SK-N-SH treated with all-trans-retinoic acid at 6 μM for 48 hours (cell line): ENCODE measurements at regions not wholly inside any gene's neighbourhood (a gene's known extent, or its start where the extent isn't known, plus 50 kb on each side); places are given as distances from the start of the nearest gene placed in this dataset.

Source experiments
- ATAC-seq: fragments of 200-7000 bp; cut with Tn5 transposase; 3 replicates; pipeline ENCODE4 v1.9.1; 2020; ENCODE audit warnings: mild to moderate bottlenecking, moderate library complexity
- BACH2 ChIP-seq: fragments of 250-450 bp; sonication (Bioruptor Pico); IDR thresholded peaks from 2 replicates; pipeline ENCODE4 v1.9.0; 2021; ENCODE audit warnings: mild to moderate bottlenecking, borderline replicate concordance
- CSDC2 ChIP-seq: fragments of 250-450 bp; sonication (Bioruptor Pico); IDR thresholded peaks from 2 replicates; pipeline ENCODE4 v1.5.0; 2020; ENCODE audit warnings: mild to moderate bottlenecking, moderate library complexity
- ESRRG ChIP-seq: fragments of 250-450 bp; sonication (Bioruptor Pico); IDR thresholded peaks from 2 replicates; pipeline ENCODE4 v1.6.1; 2021; ENCODE audit warnings: mild to moderate bottlenecking
- OSR1 ChIP-seq: fragments of 250-450 bp; sonication (Bioruptor Pico); IDR thresholded peaks from 2 replicates; pipeline ENCODE4 v1.8.0; 2022; ENCODE audit warnings: moderate library complexity, mild to moderate bottlenecking, inconsistent platforms
- PPARA ChIP-seq: fragments of 250-450 bp; sonication (Bioruptor Pico); IDR thresholded peaks from 2 replicates; pipeline ENCODE4 v1.5.0; 2020; ENCODE audit warnings: mild to moderate bottlenecking, borderline replicate concordance
- RARB ChIP-seq: fragments of 250-450 bp; sonication (Bioruptor Pico); IDR thresholded peaks from 2 replicates; pipeline ENCODE4 v1.8.0; 2021; ENCODE audit warnings: mild to moderate bottlenecking, moderate library complexity
- TCF4 ChIP-seq: fragments of 250-450 bp; sonication (Bioruptor Pico); IDR thresholded peaks from 2 replicates; pipeline ENCODE4 v1.8.0; 2021; ENCODE audit warnings: mild to moderate bottlenecking, moderate library complexity, borderline replicate concordance
- TOX ChIP-seq: fragments of 250-450 bp; sonication (Bioruptor Pico); IDR thresholded peaks from 2 replicates; pipeline ENCODE4 v1.8.0; 2021; ENCODE audit warnings: mild to moderate bottlenecking, moderate library complexity, borderline replicate concordance
- ZC3H10 ChIP-seq: fragments of 250-450 bp; sonication (Bioruptor Pico); IDR thresholded peaks from 2 replicates; pipeline ENCODE4 v1.5.1; 2021; ENCODE audit warnings: mild to moderate bottlenecking, moderate library complexity
- ZFP30 ChIP-seq: fragments of 450-650 bp; formaldehyde crosslinking; IDR thresholded peaks from 2 replicates; pipeline ENCODE4 v1.5.0; 2022; ENCODE audit warnings: mild to moderate bottlenecking, moderate library complexity
- ZNF565 ChIP-seq: fragments of 450-650 bp; formaldehyde crosslinking; conservative IDR thresholded peaks from 2 replicates; pipeline ENCODE4 v1.5.0; 2020; ENCODE audit warnings: low read depth, mild to moderate bottlenecking, moderate library complexity
- ZNF70 ChIP-seq: fragments of 450-650 bp; formaldehyde crosslinking; IDR thresholded peaks from 2 replicates; pipeline ENCODE4 v1.5.0; 2020; ENCODE audit warnings: mild to moderate bottlenecking, moderate library complexity
- ZNF8 ChIP-seq: fragments of 450-650 bp; formaldehyde crosslinking; IDR thresholded peaks from 2 replicates; pipeline ENCODE4 v1.5.0; 2020; ENCODE audit warnings: mild to moderate bottlenecking, moderate library complexity
- TF ChIP-seq, protein P1 (sequence below): fragments of 250-450 bp; sonication (Bioruptor Pico); IDR thresholded peaks from 2 replicates; pipeline ENCODE4 v1.5.0; 2020; ENCODE audit warnings: mild to moderate bottlenecking, moderate library complexity
- TF ChIP-seq, protein P2 (sequence below): fragments of 250-450 bp; sonication (Bioruptor Pico); IDR thresholded peaks from 2 replicates; pipeline ENCODE4 v1.5.1; 2021; ENCODE audit warnings: mild to moderate bottlenecking, moderate library complexity
- TF ChIP-seq, protein P3 (sequence below): fragments of 250-450 bp; sonication (Bioruptor Pico); IDR thresholded peaks from 2 replicates; pipeline ENCODE4 v1.5.1; 2020; ENCODE audit warnings: low read depth, mild to moderate bottlenecking, moderate library complexity
- TF ChIP-seq, protein P4 (sequence below): fragments of 250-450 bp; sonication (Bioruptor Pico); IDR thresholded peaks from 2 replicates; pipeline ENCODE4 v1.8.0; 2021; ENCODE audit warnings: low read depth, mild to moderate bottlenecking, moderate library complexity, borderline replicate concordance
- TF ChIP-seq, protein P5 (sequence below): fragments of 250-450 bp; sonication (Bioruptor Pico); IDR thresholded peaks from 2 replicates; pipeline ENCODE4 v1.8.0; 2020; ENCODE audit warnings: mild to moderate bottlenecking, moderate library complexity, borderline replicate concordance

DNA sequence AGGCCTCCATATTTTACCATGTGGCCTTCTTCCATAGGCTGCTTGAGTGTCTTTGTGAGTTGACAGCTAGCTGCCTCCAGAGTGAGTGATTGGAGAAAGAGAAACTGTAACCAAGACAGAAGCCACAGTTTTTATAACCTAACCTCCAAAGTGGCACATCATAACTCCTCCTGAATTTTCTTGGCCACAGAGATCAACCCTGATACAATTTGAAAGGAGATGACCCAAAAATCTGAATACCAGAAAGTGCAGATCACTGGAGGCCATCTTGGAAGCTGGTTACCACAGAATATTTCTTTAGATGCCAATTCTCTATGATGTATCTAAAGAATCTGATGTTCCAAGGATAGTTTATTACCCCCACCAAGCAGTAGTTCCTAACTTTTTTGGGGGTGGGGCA is 254.3 kb upstream of the PDE4D start:
- TF ChIP-seq BACH2 (CRISPR knock-in tag), result no peak
- no peak for TF ChIP-seq PPARA
- TF ChIP-seq, protein P1, sequence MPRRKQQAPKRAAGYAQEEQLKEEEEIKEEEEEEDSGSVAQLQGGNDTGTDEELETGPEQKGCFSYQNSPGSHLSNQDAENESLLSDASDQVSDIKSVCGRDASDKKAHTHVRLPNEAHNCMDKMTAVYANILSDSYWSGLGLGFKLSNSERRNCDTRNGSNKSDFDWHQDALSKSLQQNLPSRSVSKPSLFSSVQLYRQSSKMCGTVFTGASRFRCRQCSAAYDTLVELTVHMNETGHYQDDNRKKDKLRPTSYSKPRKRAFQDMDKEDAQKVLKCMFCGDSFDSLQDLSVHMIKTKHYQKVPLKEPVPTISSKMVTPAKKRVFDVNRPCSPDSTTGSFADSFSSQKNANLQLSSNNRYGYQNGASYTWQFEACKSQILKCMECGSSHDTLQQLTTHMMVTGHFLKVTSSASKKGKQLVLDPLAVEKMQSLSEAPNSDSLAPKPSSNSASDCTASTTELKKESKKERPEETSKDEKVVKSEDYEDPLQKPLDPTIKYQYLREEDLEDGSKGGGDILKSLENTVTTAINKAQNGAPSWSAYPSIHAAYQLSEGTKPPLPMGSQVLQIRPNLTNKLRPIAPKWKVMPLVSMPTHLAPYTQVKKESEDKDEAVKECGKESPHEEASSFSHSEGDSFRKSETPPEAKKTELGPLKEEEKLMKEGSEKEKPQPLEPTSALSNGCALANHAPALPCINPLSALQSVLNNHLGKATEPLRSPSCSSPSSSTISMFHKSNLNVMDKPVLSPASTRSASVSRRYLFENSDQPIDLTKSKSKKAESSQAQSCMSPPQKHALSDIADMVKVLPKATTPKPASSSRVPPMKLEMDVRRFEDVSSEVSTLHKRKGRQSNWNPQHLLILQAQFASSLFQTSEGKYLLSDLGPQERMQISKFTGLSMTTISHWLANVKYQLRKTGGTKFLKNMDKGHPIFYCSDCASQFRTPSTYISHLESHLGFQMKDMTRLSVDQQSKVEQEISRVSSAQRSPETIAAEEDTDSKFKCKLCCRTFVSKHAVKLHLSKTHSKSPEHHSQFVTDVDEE (CRISPR knock-in tag), result no peak
- TF ChIP-seq, protein P2, sequence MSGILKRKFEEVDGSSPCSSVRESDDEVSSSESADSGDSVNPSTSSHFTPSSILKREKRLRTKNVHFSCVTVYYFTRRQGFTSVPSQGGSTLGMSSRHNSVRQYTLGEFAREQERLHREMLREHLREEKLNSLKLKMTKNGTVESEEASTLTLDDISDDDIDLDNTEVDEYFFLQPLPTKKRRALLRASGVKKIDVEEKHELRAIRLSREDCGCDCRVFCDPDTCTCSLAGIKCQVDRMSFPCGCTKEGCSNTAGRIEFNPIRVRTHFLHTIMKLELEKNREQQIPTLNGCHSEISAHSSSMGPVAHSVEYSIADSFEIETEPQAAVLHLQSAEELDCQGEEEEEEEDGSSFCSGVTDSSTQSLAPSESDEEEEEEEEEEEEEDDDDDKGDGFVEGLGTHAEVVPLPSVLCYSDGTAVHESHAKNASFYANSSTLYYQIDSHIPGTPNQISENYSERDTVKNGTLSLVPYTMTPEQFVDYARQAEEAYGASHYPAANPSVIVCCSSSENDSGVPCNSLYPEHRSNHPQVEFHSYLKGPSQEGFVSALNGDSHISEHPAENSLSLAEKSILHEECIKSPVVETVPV, result no peak
- TF ChIP-seq ZNF70 (CRISPR knock-in tag), result no peak
- TF ChIP-seq ZFP30 (CRISPR knock-in tag), result no peak
- TF ChIP-seq, protein P3, sequence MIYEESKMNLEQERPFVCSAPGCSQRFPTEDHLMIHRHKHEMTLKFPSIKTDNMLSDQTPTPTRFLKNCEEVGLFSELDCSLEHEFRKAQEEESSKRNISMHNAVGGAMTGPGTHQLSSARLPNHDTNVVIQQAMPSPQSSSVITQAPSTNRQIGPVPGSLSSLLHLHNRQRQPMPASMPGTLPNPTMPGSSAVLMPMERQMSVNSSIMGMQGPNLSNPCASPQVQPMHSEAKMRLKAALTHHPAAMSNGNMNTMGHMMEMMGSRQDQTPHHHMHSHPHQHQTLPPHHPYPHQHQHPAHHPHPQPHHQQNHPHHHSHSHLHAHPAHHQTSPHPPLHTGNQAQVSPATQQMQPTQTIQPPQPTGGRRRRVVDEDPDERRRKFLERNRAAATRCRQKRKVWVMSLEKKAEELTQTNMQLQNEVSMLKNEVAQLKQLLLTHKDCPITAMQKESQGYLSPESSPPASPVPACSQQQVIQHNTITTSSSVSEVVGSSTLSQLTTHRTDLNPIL, result no peak
- TF ChIP-seq ZC3H10 (CRISPR knock-in tag), result no peak
- TF ChIP-seq RARB (CRISPR knock-in tag), result no peak
- no peak for TF ChIP-seq TCF4
- no peak for TF ChIP-seq CSDC2 (CRISPR knock-in tag)
- TF ChIP-seq TOX (CRISPR knock-in tag), result no peak
- TF ChIP-seq, protein P4, sequence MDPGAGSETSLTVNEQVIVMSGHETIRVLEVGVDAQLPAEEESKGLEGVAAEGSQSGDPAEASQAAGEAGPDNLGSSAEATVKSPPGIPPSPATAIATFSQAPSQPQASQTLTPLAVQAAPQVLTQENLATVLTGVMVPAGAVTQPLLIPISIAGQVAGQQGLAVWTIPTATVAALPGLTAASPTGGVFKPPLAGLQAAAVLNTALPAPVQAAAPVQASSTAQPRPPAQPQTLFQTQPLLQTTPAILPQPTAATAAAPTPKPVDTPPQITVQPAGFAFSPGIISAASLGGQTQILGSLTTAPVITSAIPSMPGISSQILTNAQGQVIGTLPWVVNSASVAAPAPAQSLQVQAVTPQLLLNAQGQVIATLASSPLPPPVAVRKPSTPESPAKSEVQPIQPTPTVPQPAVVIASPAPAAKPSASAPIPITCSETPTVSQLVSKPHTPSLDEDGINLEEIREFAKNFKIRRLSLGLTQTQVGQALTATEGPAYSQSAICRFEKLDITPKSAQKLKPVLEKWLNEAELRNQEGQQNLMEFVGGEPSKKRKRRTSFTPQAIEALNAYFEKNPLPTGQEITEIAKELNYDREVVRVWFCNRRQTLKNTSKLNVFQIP (CRISPR knock-in tag), result no peak
- no peak for TF ChIP-seq ESRRG
- TF ChIP-seq, protein P5, sequence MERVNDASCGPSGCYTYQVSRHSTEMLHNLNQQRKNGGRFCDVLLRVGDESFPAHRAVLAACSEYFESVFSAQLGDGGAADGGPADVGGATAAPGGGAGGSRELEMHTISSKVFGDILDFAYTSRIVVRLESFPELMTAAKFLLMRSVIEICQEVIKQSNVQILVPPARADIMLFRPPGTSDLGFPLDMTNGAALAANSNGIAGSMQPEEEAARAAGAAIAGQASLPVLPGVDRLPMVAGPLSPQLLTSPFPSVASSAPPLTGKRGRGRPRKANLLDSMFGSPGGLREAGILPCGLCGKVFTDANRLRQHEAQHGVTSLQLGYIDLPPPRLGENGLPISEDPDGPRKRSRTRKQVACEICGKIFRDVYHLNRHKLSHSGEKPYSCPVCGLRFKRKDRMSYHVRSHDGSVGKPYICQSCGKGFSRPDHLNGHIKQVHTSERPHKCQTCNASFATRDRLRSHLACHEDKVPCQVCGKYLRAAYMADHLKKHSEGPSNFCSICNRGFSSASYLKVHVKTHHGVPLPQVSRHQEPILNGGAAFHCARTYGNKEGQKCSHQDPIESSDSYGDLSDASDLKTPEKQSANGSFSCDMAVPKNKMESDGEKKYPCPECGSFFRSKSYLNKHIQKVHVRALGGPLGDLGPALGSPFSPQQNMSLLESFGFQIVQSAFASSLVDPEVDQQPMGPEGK (CRISPR knock-in tag), result no peak
- TF ChIP-seq ZNF8 (CRISPR knock-in tag), result no peak
- ATAC-seq, result no peak

DNA sequence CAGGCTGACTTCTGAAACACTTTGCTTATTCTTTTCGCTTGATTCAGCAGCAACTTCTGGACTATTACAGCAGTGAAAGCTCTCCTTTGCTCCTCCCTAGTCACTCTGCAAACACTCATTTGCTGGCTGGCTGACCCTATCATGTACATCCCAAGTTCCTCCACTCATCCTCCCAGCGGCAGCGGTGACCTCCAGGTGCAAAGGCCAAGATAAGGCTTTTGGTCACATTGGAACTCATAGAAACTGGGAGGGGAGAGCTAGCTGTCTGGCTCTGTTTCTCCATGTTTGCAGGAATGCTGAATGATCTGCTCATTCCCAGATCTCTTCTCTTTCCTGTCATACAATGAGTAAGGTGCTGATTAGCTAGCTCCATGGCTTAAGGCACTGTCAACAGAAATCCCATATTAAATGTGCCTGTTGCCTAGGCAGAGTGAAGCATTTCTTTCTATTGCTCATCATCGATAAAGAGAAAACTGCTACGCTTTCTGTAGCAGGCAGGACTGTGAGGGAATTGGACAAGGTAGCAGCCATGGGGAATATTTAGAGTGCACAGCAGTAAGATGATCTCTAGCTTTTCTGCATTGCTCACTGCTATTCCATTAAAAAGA is 250.5 kb upstream of the PDE4D start:
- ATAC-seq, result no peak
- no peak for TF ChIP-seq BACH2 (CRISPR knock-in tag)
- no peak for TF ChIP-seq ZNF565
- TF ChIP-seq, protein P4 (CRISPR knock-in tag), result no peak
- no peak for TF ChIP-seq ZC3H10 (CRISPR knock-in tag)
- no peak for TF ChIP-seq TOX (CRISPR knock-in tag)
- no peak for TF ChIP-seq OSR1
- TF ChIP-seq, protein P1 (CRISPR knock-in tag), result no peak
- TF ChIP-seq ZFP30 (CRISPR knock-in tag), result no peak
